H1 (cell line): ENCODE measurements at regions not wholly inside any gene's neighbourhood (a gene's known extent, or its start where the extent isn't known, plus 50 kb on each side); places are given as distances from the start of the nearest gene placed in this dataset.

ENCODE experiments used
- CTCF ChIA-PET: fragments of 300-600 bp; sonication (Branson Sonifier 250); formaldehyde crosslinking; loops from one replicate; lab custom pipeline; 2021; ENCODE audit not compliant: partially characterized antibody; lab: Charles Lee
- POLR2A ChIA-PET: fragments of 300-600 bp; sonication (Branson Sonifier 250); formaldehyde crosslinking; loops from one replicate; lab custom pipeline; 2021; ENCODE audit warnings: inconsistent platforms; ENCODE audit not compliant: partially characterized antibody; lab: Charles Lee
- DNase-seq, 2 experiments: peaks; one replicate each; pipeline versions ENCODE4 v3.0.0 to v3.0.0-alpha.2; 2010 to 2022; ENCODE audit warnings: low spot score in 2 of 2, low read depth in 1 of 2, mixed read lengths in 1 of 2
- FAIRE-seq: peaks from 2 replicates; lab custom pipeline; 2011; peaks lifted over from hg19 to GRCh38; lab: Jason Lieb, UNC
- H2AFZ ChIP-seq: 2 replicates; pipeline ENCODE4 v1.8.1; 2012; ENCODE audit warnings: low read length, inconsistent platforms
- H2AK5ac ChIP-seq: 2 replicates; pipeline ENCODE4 v1.6.1; 2013; ENCODE audit warnings: low read depth, low read length
- H2BK120ac ChIP-seq: replicated peaks from 2 replicates; pipeline ENCODE3; 2013; ENCODE audit warnings: low read depth, low read length, inconsistent platforms
- H2BK12ac ChIP-seq: 2 replicates; pipeline ENCODE4 v1.6.1; 2013; ENCODE audit warnings: low read depth, low read length
- H2BK15ac ChIP-seq: 2 replicates; pipeline ENCODE4 v1.6.1; 2013; ENCODE audit warnings: low read length
- H2BK20ac ChIP-seq: 2 replicates; pipeline ENCODE4 v1.6.1; 2013; ENCODE audit warnings: low read length
- H2BK5ac ChIP-seq: 2 replicates; pipeline ENCODE4 v1.6.1; 2013; ENCODE audit warnings: low read depth, low read length
- H3K14ac ChIP-seq: 2 replicates; pipeline ENCODE4 v1.6.1; 2013; ENCODE audit warnings: inconsistent platforms; ENCODE audit not compliant: insufficient read length
- H3K18ac ChIP-seq: 2 replicates; pipeline ENCODE4 v1.6.1; 2013; ENCODE audit warnings: low read length; ENCODE audit errors: extremely low read depth
- H3K23ac ChIP-seq: 2 replicates; pipeline ENCODE4 v1.6.1; 2013; ENCODE audit warnings: inconsistent platforms; ENCODE audit not compliant: insufficient read length
- H3K23me2 ChIP-seq: 2 replicates; pipeline ENCODE4 v1.6.1; 2013; ENCODE audit warnings: low read depth, low read length
- H3K27ac ChIP-seq: 2 replicates; pipeline ENCODE4 v1.6.1; 2011; ENCODE audit warnings: low read depth, low read length, inconsistent platforms
- H3K27me3 ChIP-seq, 4 experiments: replicated peaks in 1 of 4; 1 replicate in 1 of 4; 2 replicates in 3 of 4; pipeline versions ENCODE4 v1.6.1 to v1.8.1; 2011 to 2013; ENCODE audit warnings: low read length in 3 of 4, mild to moderate bottlenecking in 3 of 4, inconsistent platforms in 2 of 4, mixed read lengths in 2 of 4, moderate library complexity in 1 of 4; ENCODE audit not compliant: control insufficient read depth in 3 of 4, insufficient read depth in 3 of 4; ENCODE audit errors: extremely low read depth in 1 of 4
- H3K36me3 ChIP-seq, 4 experiments: 2 replicates each; pipeline versions ENCODE4 v1.6.1 to v1.8.1; 2011 to 2013; ENCODE audit warnings: mild to moderate bottlenecking in 4 of 4, low read length in 3 of 4, moderate library complexity in 2 of 4, control low read depth in 1 of 4, inconsistent platforms in 1 of 4; ENCODE audit not compliant: insufficient read depth in 4 of 4, control insufficient read depth in 2 of 4
- H3K4ac ChIP-seq: replicated peaks from 2 replicates; pipeline ENCODE3; 2013; ENCODE audit warnings: low read length, low read depth, mixed read lengths, inconsistent platforms; ENCODE audit not compliant: insufficient read length
- H3K4me1 ChIP-seq, 4 experiments: replicated peaks in 1 of 4; 1 replicate in 1 of 4; 2 replicates in 3 of 4; pipeline versions ENCODE4 v1.6.1 to v1.8.1; 2011 to 2013; ENCODE audit warnings: low read length in 3 of 4, inconsistent platforms in 2 of 4, mixed read lengths in 1 of 4; ENCODE audit not compliant: insufficient read depth in 4 of 4, control insufficient read depth in 3 of 4
- H3K4me2 ChIP-seq, 2 experiments: 2 replicates each; pipeline versions ENCODE4 v1.6.1 to v1.8.1; 2011 to 2013; ENCODE audit warnings: low read depth in 2 of 2, low read length in 2 of 2, control low read depth in 1 of 2, inconsistent platforms in 1 of 2, mild to moderate bottlenecking in 1 of 2; ENCODE audit not compliant: insufficient read depth in 1 of 2
- H3K4me3 ChIP-seq, 4 experiments: fragments of 200-600, 300-600 bp in 1 of 4; sonication (generic), shearing (Covaris generic), sonication (Bioruptor Twin) in 1 of 4; 2 replicates each; pipeline versions ENCODE4 v1.5.1 to v1.8.1; 2011 to 2016; ENCODE audit warnings: low read length in 4 of 4, low read depth in 3 of 4, control low read depth in 2 of 4, inconsistent platforms in 2 of 4, mild to moderate bottlenecking in 2 of 4, mixed read lengths in 1 of 4, moderate library complexity in 1 of 4; ENCODE audit not compliant: insufficient read depth in 2 of 4; ENCODE audit errors: extremely low read depth in 1 of 4
- H3K56ac ChIP-seq: replicated peaks from 2 replicates; pipeline ENCODE3; 2013; ENCODE audit warnings: low read depth, mild to moderate bottlenecking, mixed read lengths, low read length, inconsistent platforms; ENCODE audit not compliant: insufficient read length
- H3K79me1 ChIP-seq: 2 replicates; pipeline ENCODE4 v1.6.1; 2013; ENCODE audit warnings: low read depth, low read length, control low read depth
- H3K79me2 ChIP-seq, 2 experiments: 2 replicates each; pipeline versions ENCODE4 v1.6.1 to v1.8.1; 2012 to 2013; ENCODE audit warnings: low read length in 2 of 2, mild to moderate bottlenecking in 2 of 2, inconsistent platforms in 1 of 2; ENCODE audit not compliant: insufficient read depth in 2 of 2, control insufficient read depth in 1 of 2
- H3K9ac ChIP-seq, 4 experiments: replicated peaks in 1 of 4; 1 replicate in 1 of 4; 2 replicates in 3 of 4; pipeline versions ENCODE4 v1.6.1 to v1.8.1; 2011 to 2013; ENCODE audit warnings: low read depth in 3 of 4, low read length in 3 of 4, control low read depth in 2 of 4, mild to moderate bottlenecking in 2 of 4, moderate library complexity in 2 of 4, inconsistent platforms in 1 of 4; ENCODE audit errors: extremely low read depth in 1 of 4
- H3K9me3 ChIP-seq, 2 experiments: 2 replicates each; pipeline versions ENCODE4 v1.6.1 to v1.8.1; 2012 to 2013; ENCODE audit warnings: mild to moderate bottlenecking in 2 of 2, moderate library complexity in 2 of 2, control low read depth in 1 of 2, inconsistent platforms in 1 of 2, low read depth in 1 of 2, low read length in 1 of 2, mixed read lengths in 1 of 2; ENCODE audit not compliant: insufficient read depth in 2 of 2
- H4K20me1 ChIP-seq, 2 experiments: replicated peaks in 1 of 2; 2 replicates each; pipeline versions ENCODE3 to v1.8.1; 2011 to 2013; ENCODE audit warnings: inconsistent platforms in 2 of 2, low read length in 2 of 2, mild to moderate bottlenecking in 1 of 2; ENCODE audit not compliant: insufficient read depth in 2 of 2, control insufficient read depth in 1 of 2
- H4K5ac ChIP-seq: 2 replicates; pipeline ENCODE4 v1.6.1; 2013; ENCODE audit warnings: low read length, low read depth, mixed read lengths, inconsistent platforms; ENCODE audit not compliant: insufficient read length
- H4K8ac ChIP-seq: 2 replicates; pipeline ENCODE4 v1.8.0; 2013; ENCODE audit warnings: mild to moderate bottlenecking, moderate library complexity, low read length, inconsistent platforms; ENCODE audit not compliant: insufficient read depth; ENCODE audit errors: extremely low read depth
- H4K91ac ChIP-seq: replicated peaks from 2 replicates; pipeline ENCODE3; 2013; ENCODE audit warnings: low read length, mixed read lengths, inconsistent platforms; ENCODE audit not compliant: insufficient read length
- WGBS, 2 experiments: shearing (Covaris generic) in 1 of 2; methylation state at CpG; one replicate each; pipeline versions ENCODE4 v1.1.6 to v1.1.7; 2013 to 2015; ENCODE audit warnings: low lambda C conversion rate in 2 of 2, mixed read lengths in 2 of 2, inconsistent platforms in 1 of 2, low coverage in 1 of 2, missing lambda C conversion rate in 1 of 2; ENCODE audit not compliant: insufficient replicate concordance in 2 of 2, insufficient coverage in 1 of 2, insufficient read length in 1 of 2; ENCODE audit errors: extremely low coverage in 1 of 2, missing lambda C conversion rate in 1 of 2; 5-methylcytosine and 5-hydroxymethylcytosine counted together
- TF ChIP-seq, protein P1 (sequence below): fragments of 300-600 bp; sonication (generic); IDR thresholded peaks from 2 replicates; pipeline ENCODE4 v1.7.1; 2012; ENCODE audit warnings: low read length, moderate library complexity, mild to moderate bottlenecking, inconsistent platforms; ENCODE audit not compliant: insufficient replicate concordance

DNA sequence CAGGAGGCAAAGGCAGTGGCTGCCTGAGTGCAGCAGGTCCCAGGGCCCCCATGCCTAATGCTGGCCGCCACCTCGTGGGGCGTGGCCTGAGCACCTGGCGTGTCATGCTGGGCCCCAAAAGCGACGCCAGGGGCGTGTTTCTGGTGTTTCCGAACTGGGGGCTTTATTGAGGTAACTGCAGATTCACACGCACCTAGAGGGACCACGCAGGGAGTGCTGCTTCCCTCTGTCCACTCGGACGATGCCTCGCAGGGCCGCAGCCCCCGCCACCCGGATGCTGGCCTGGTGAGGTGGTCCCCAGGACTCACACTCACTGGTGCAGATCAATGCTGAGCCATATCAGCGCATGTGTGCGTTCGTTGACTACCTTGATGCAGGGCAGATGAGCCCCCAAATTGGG is 736.2 kb downstream of the BRD1 start:
- no peak overlapping the region for H4K8ac ChIP-seq
- POLR2A ChIA-PET: no interaction called here
- FAIRE-seq: no peak
- TF ChIP-seq, protein P1, sequence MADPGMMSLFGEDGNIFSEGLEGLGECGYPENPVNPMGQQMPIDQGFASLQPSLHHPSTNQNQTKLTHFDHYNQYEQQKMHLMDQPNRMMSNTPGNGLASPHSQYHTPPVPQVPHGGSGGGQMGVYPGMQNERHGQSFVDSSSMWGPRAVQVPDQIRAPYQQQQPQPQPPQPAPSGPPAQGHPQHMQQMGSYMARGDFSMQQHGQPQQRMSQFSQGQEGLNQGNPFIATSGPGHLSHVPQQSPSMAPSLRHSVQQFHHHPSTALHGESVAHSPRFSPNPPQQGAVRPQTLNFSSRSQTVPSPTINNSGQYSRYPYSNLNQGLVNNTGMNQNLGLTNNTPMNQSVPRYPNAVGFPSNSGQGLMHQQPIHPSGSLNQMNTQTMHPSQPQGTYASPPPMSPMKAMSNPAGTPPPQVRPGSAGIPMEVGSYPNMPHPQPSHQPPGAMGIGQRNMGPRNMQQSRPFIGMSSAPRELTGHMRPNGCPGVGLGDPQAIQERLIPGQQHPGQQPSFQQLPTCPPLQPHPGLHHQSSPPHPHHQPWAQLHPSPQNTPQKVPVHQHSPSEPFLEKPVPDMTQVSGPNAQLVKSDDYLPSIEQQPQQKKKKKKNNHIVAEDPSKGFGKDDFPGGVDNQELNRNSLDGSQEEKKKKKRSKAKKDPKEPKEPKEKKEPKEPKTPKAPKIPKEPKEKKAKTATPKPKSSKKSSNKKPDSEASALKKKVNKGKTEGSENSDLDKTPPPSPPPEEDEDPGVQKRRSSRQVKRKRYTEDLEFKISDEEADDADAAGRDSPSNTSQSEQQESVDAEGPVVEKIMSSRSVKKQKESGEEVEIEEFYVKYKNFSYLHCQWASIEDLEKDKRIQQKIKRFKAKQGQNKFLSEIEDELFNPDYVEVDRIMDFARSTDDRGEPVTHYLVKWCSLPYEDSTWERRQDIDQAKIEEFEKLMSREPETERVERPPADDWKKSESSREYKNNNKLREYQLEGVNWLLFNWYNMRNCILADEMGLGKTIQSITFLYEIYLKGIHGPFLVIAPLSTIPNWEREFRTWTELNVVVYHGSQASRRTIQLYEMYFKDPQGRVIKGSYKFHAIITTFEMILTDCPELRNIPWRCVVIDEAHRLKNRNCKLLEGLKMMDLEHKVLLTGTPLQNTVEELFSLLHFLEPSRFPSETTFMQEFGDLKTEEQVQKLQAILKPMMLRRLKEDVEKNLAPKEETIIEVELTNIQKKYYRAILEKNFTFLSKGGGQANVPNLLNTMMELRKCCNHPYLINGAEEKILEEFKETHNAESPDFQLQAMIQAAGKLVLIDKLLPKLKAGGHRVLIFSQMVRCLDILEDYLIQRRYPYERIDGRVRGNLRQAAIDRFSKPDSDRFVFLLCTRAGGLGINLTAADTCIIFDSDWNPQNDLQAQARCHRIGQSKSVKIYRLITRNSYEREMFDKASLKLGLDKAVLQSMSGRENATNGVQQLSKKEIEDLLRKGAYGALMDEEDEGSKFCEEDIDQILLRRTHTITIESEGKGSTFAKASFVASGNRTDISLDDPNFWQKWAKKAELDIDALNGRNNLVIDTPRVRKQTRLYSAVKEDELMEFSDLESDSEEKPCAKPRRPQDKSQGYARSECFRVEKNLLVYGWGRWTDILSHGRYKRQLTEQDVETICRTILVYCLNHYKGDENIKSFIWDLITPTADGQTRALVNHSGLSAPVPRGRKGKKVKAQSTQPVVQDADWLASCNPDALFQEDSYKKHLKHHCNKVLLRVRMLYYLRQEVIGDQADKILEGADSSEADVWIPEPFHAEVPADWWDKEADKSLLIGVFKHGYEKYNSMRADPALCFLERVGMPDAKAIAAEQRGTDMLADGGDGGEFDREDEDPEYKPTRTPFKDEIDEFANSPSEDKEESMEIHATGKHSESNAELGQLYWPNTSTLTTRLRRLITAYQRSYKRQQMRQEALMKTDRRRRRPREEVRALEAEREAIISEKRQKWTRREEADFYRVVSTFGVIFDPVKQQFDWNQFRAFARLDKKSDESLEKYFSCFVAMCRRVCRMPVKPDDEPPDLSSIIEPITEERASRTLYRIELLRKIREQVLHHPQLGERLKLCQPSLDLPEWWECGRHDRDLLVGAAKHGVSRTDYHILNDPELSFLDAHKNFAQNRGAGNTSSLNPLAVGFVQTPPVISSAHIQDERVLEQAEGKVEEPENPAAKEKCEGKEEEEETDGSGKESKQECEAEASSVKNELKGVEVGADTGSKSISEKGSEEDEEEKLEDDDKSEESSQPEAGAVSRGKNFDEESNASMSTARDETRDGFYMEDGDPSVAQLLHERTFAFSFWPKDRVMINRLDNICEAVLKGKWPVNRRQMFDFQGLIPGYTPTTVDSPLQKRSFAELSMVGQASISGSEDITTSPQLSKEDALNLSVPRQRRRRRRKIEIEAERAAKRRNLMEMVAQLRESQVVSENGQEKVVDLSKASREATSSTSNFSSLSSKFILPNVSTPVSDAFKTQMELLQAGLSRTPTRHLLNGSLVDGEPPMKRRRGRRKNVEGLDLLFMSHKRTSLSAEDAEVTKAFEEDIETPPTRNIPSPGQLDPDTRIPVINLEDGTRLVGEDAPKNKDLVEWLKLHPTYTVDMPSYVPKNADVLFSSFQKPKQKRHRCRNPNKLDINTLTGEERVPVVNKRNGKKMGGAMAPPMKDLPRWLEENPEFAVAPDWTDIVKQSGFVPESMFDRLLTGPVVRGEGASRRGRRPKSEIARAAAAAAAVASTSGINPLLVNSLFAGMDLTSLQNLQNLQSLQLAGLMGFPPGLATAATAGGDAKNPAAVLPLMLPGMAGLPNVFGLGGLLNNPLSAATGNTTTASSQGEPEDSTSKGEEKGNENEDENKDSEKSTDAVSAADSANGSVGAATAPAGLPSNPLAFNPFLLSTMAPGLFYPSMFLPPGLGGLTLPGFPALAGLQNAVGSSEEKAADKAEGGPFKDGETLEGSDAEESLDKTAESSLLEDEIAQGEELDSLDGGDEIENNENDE: no peak

More for the DNA sequence above, 736.2 kb downstream of the BRD1 start:
- Histone ChIP-seq H3K36me3 (no peaks in the 10 kb centered on the region; a peak in 1 of 8 replicates), H4K91ac (no peak overlapping the region), H2AK5ac (no peak overlapping the region), H3K4me1 (no peaks in the 10 kb centered on the region; a peak in 1 of 7 replicates), H3K79me1 (no peaks in the 10 kb centered on the region), H2BK5ac (no peak overlapping the region), H3K14ac (no peak overlapping the region), H4K5ac (no peak overlapping the region), H2BK120ac (no peak overlapping the region), H3K27ac (no peak overlapping the region), H2AFZ (no peak overlapping the region), H3K79me2 (no peaks in the 10 kb centered on the region), H2BK12ac (no peak overlapping the region), H3K18ac (no peak overlapping the region), H3K9me3 (no peaks in the 10 kb centered on the region), H3K4me2 (no peak overlapping the region), H2BK20ac (no peak overlapping the region), H3K9ac (no peak overlapping the region), H3K4me3 (no peak overlapping the region), H4K20me1 (peaks cover 0 to 6% of the 10 kb centered on the region in 2 experiments), H3K56ac (no peak overlapping the region), H3K23me2 (peaks cover 3% of the 10 kb centered on the region; the same call in 1 of the 2 replicates), H3K27me3 (no peaks in the 10 kb centered on the region), H3K23ac (no peak overlapping the region), H2BK15ac (0 out of 2 replicates have a peak overlapping the region, but pooled peaks have one; percentile 46), H3K4ac (no peak overlapping the region)
- CTCF ChIA-PET: no interaction called here
- DNase-seq: no peak
- 85% methylated on average over 19 of the region's 19 CpGs; no CpG with 5 or more reads in 1 of the 2 experiments for WGBS, 2 experiments
